GM12892 (cell line): ENCODE measurements at regions not wholly inside any gene's neighbourhood (a gene's known extent, or its start where the extent isn't known, plus 50 kb on each side); places are given as distances from the start of the nearest gene placed in this dataset.

Experiments used
- POLR2AphosphoS5 ChIP-seq: IDR thresholded peaks from 2 replicates; pipeline ENCODE4 v1.6.1; 2011; ENCODE audit warnings: low read depth, low read length, control low read depth
- TAF1 ChIP-seq: IDR thresholded peaks from 2 replicates; pipeline ENCODE4 v1.6.1; 2011; ENCODE audit warnings: low read depth, mild to moderate bottlenecking, control low read depth, low read length, borderline replicate concordance

GRCh38 chr13:40048551-40048950 lies 393.1 kb downstream of the COG6 start:
- TF ChIP-seq POLR2AphosphoS5 (no peak), TAF1 (no peak)
